GM21576 (cell line): ENCODE measurements at regions not wholly inside any gene's neighbourhood (a gene's known extent, or its start where the extent isn't known, plus 50 kb on each side); places are given as distances from the start of the nearest gene placed in this dataset.

ENCODE experiments used
- ATAC-seq: cut with Tn5 transposase; IDR thresholded peaks from one replicate; pipeline ENCODE4 v1.9.1; 2021; ENCODE audit warnings: mild to moderate bottlenecking, moderate library complexity; ENCODE audit not compliant: unreplicated experiment

DNA sequence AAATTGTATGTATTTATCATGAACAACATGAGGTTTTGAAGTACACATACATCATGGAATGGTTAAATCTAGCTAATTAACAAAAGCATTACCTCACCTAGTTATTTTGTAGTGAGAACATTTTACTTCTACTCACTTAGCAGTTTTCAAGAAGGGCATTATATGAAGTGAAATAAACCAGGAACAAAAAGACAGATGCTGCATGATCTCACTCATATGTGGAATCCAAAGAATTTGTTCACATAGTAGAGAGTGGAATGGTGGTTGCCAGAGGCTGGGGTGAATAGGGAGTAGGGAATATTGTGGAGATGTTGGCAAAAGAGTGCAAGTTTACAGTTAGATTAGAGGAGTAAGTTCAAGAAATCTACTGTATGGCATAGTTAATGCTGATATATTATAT, 292.0 kb downstream of the ASXL3 start:
- no peak for ATAC-seq

DNA sequence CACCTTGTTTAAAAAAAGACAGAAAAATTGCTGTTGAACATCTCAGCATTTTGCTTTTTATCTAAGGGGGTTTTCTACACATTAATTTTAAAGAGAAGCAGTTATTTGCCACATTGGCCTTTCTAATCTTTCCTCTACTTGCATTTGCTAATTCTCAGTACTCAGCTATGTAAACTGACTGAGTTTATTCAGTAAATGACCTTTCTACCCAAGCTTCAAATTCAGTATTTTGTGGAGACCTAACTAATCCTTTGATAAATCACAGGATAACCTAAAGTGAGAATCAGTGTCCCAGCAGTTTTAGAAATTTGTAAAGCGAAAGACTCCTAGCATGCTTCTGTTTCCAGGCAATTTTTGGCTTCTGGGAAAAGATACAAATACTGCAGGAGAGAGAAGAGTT, 288.4 kb downstream of the ASXL3 start:
- no peak for ATAC-seq

DNA sequence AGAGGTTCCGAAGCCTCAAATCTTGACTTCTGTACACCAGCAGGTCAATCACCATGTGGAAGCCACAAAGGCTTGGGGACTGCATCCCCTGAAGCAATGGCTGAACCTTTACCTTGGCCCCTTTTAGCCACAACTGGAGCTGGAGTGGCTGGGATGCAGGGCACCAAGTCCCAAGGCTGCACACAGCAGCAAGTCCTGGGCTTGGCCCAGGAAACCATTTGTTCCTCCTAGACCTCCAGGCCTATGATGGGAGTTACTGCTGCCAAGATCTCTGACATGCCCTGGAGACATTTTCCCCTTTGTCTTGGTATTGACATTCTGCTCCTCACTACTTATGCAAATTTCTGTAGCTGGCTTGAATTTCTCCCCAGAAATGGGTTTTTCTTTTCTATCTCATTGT, 285.9 kb downstream of the ASXL3 start:
- ATAC-seq, result no peak

DNA sequence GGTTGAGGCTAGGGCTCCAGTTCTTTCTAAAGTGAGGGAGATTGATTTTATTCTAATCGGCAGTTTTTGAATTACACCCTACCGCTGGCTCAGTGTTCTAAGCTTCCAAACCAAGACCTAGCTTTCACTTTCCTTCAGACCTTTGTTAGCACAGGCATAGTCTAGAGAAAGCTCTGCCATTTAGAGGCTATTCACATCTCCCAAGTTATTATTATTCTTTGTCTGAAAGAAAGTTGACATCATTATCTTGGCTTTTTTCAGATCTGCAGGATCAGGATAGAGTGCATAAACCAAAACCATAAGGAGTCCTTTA, 276.8 kb downstream of the ASXL3 start:
- no peak for ATAC-seq

GRCh38 chr18:33854086-33854826, 276.2 kb downstream of the ASXL3 start:
- no peak for ATAC-seq

- ATAC-seq, result no peak
Observed at GRCh38 chr18:33853187-33853586, 275.2 kb downstream of the ASXL3 start.

GRCh38 chr18:33851546-33852078, 273.6 kb downstream of the ASXL3 start:
- ATAC-seq, result no peak

DNA sequence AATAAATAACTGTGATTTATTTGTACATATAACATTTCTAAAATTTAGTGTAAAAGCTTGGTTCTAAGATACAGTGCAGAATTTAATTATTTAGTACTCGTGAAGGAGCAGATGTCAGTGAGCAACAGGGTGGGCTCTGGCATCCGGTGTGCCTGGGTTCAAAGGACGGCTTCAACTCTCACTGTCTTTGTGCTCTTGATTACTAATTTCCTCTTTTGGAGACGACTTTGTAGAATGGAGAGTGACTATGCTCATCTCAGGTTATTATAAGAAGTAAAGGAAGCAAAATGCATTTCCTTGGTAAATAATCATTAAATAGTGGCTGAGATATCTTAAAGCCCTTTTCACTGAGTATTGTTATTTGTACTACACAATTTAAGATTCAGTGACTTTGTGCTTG, 271.7 kb downstream of the ASXL3 start:
- ATAC-seq, result no peak

DNA sequence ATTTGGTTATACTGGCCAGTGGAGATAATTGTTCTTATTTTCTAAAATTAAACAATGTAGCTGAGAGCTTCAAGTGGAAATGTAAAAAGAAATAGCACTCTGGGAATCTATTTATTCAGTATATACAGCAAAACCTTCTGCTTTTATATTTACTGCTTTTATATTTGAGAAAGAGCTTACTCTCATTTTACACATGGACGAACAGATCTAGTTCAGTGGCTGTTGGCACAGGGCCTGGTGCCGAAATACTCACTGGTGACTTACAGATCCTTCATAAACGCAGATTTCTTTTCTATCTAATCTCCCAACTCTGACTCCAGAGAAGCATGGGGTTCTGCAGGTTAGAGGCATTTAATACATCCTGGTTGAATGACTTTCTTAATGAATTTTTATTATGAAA, 266.2 kb downstream of the ASXL3 start:
- ATAC-seq, result no peak

GRCh38 chr18:33841221-33841967, 263.4 kb downstream of the ASXL3 start:
- ATAC-seq, result no peak

DNA sequence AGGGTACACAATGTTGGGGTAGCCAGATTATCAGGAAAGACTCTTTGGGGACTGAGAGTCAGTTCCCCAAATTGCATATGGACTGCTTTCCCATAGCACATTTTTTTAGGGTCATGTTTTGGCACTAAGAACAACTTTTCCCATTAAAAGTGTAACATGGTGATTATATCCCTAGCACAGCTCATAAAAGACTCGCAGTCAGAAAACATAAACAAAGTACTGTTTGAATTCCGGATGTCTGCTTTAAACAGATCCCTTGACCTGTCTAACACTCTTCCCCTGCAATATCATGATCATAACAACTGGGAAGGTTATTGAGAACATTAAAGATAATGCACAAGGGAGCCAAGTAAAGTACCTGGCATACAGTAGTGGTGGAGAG, 262.2 kb downstream of the ASXL3 start:
- no peak for ATAC-seq

DNA sequence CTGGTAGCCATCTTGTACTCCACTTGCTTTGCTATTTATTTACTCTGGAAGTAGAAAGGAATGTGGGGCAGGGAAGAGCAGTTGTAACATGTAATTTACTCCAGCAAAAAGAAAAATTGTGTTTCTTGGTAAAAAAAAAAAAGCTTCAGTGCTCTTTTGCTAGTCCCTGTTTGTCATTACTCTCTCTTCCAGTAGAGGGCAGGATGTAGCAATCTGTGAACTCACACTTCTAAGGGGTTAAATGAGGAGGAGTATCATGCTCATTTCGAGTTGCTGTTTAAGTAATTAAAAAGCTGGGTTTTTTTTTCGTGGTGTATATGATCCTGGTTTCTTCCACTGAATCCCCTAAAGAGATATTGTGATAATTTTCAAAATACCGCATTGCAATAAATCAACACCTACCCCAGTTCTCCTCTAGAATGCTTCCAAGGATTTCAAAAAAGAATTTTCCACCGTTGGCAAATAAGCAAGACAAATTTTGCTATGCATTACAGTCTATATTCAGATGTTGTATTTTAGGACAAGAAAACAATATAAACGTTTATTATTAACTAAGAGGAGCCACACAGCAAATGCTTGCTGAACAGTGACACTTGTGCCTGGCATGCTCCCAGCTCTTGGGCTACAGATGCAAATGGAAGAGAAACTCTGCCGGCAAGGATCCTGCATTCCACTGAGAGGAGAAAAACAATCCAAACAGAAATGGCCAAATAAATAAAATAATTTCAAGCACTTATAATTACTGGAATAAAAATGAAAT, 261.6 kb downstream of the ASXL3 start:
- no peak for ATAC-seq

GRCh38 chr18:33838054-33838453, 260.0 kb downstream of the ASXL3 start:
- no peak for ATAC-seq

- no peak for ATAC-seq
Observed at GRCh38 chr18:33837191-33837590, 259.2 kb downstream of the ASXL3 start.

- no peak for ATAC-seq
Observed at GRCh38 chr18:33836564-33836963, 258.5 kb downstream of the ASXL3 start.

DNA sequence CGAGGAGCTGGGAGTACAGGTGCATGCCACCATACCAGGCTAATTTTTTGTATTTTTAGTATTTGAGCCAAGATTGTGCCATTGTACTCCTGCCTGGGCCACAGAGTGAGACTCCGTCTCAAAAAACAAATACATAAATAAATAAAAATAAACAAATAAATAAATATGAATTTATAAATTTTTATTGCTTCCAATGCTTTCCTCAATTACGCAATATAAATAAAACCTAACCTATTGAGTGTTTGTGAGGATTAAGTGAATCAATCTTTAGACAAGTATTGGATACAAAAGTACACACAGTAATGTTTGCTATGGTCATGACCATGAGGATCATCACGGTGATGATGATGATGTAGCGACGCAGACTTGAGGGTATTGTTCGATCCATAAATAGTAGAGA, 257.4 kb downstream of the ASXL3 start:
- no peak for ATAC-seq

- ATAC-seq, result no peak
Observed at GRCh38 chr18:33833842-33834241, 255.8 kb downstream of the ASXL3 start.

DNA sequence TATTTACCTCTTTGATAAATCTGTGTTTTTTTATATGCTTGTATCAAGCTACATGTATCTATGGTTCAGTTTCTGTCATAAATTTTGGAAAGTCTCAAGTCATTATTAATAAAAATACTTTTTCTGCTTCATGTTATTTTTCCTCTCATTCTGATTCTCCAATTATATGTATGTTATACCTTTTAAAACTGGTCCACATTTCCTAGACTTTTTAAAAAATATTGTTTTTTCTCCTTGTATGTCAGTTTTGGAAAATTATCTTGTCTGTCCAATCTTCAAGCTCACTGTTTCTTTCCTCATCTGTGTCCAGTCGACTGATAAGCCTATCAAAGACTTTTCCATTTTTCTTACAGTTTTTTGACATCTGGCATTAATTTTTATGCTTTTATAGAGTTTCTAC, 253.4 kb downstream of the ASXL3 start:
- no peak for ATAC-seq

- no peak for ATAC-seq
Observed at GRCh38 chr18:33830213-33830612, 252.2 kb downstream of the ASXL3 start.

GRCh38 chr18:33828949-33829348, 250.9 kb downstream of the ASXL3 start:
- ATAC-seq, result no peak

DNA sequence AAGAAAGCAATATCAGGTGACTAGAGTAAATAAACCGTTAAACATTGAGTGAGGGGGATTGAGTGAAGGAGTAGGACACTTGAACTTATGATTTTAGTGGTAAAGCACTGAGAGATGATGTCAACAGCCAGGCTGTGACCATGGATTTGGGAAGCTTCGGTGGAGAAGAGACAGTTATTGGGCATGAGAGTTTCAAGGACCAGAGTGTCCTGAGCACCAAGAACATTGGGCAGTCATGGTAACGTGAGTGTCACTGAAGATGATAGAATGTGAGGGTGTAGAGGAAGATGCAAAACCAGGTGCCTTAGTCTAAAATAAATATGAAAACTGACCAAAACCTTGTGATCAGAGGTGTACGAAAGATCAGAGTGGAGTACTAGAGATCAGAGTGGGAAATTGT, 248.1 kb downstream of the ASXL3 start:
- no peak for ATAC-seq

GRCh38 chr18:33821503-33821902, 243.5 kb downstream of the ASXL3 start:
- no peak for ATAC-seq
